RWPE2 (cell line): ENCODE measurements at regions not wholly inside any gene's neighbourhood (a gene's known extent, or its start where the extent isn't known, plus 50 kb on each side); places are given as distances from the start of the nearest gene placed in this dataset.

Source experiments
- ATAC-seq: fragments of 200-7000 bp; cut with Tn5 transposase; 3 replicates; pipeline ENCODE4 v1.9.1; 2021; ENCODE audit warnings: low read depth
- DNase-seq: peaks from one replicate; pipeline ENCODE4 v3.0.0-alpha.2; 2020; ENCODE audit warnings: low spot score
- H3K27ac ChIP-seq: fragments of 450-650 bp; 2 replicates; pipeline ENCODE4 v1.5.1; 2017; ENCODE audit warnings: mild to moderate bottlenecking; ENCODE audit not compliant: poor library complexity, severe bottlenecking
- H3K27me3 ChIP-seq: fragments of 250-450 bp; sonication (Bioruptor Pico); 2 replicates; pipeline ENCODE4 v1.5.1; 2021; ENCODE audit warnings: mild to moderate bottlenecking, moderate library complexity; ENCODE audit not compliant: insufficient read depth, poor library complexity, severe bottlenecking
- H3K36me3 ChIP-seq: fragments of 250-450 bp; sonication (Bioruptor Pico); 2 replicates; pipeline ENCODE4 v1.5.1; 2020; ENCODE audit warnings: low read depth, mild to moderate bottlenecking, moderate library complexity
- H3K4me1 ChIP-seq: fragments of 250-450 bp; sonication (Bioruptor Pico); 2 replicates; pipeline ENCODE4 v1.5.1; 2021; ENCODE audit warnings: mild to moderate bottlenecking, moderate library complexity; ENCODE audit not compliant: insufficient read depth, poor library complexity, severe bottlenecking
- H3K4me3 ChIP-seq: fragments of 250-450 bp; sonication (Bioruptor Pico); 2 replicates; pipeline ENCODE4 v1.5.1; 2021; ENCODE audit warnings: mild to moderate bottlenecking, moderate library complexity; ENCODE audit not compliant: severe bottlenecking
- H3K9me3 ChIP-seq: fragments of 250-450 bp; sonication (Bioruptor Pico); 2 replicates; pipeline ENCODE4 v1.5.1; 2021; ENCODE audit warnings: mild to moderate bottlenecking, moderate library complexity; ENCODE audit not compliant: severe bottlenecking
- CTCF ChIP-seq: fragments of 450-650 bp; IDR thresholded peaks from one replicate; pipeline ENCODE4 v1.5.1; 2017; ENCODE audit warnings: mild to moderate bottlenecking, moderate library complexity; ENCODE audit not compliant: poor library complexity, severe bottlenecking

- ATAC-seq (no peak), DNase-seq (no peak)
- Histone ChIP-seq H3K4me1 (no peaks in the 10 kb centered on the region), H3K4me3 (no peak overlapping the region), H3K27ac (no peak overlapping the region), H3K27me3 (no peaks in the 10 kb centered on the region), H3K9me3 (no peaks in the 10 kb centered on the region), H3K36me3 (no peaks in the 10 kb centered on the region)
- TF ChIP-seq CTCF, result no peak
Observed at GRCh38 chr18:37764541-37765288, 199.1 kb upstream of the CELF4 start.

GRCh38 chr18:37762076-37762621 is 196.6 kb upstream of the CELF4 start:
- DNase-seq, result no peak
- H3K27ac ChIP-seq, result no peak overlapping the region
- TF ChIP-seq CTCF, result no peak
- H3K9me3 ChIP-seq, result no peaks in the 10 kb centered on the region
- H3K4me3 ChIP-seq, result no peak overlapping the region
- no peak for ATAC-seq
- no peaks in the 10 kb centered on the region for H3K36me3 ChIP-seq
- no peaks in the 10 kb centered on the region for H3K4me1 ChIP-seq
- no peaks in the 10 kb centered on the region for H3K27me3 ChIP-seq

GRCh38 chr18:37754141-37754540 is 188.5 kb upstream of the CELF4 start:
- no peak overlapping the region for H3K27ac ChIP-seq
- ATAC-seq, result no peak
- no peak for DNase-seq

GRCh38 chr18:37742436-37742835 is 176.8 kb upstream of the CELF4 start:
- TF ChIP-seq CTCF, result no peak
- DNase-seq (no peak), ATAC-seq (no peak)
- H3K36me3 ChIP-seq, result no peaks in the 10 kb centered on the region
- H3K4me3 ChIP-seq, result no peak overlapping the region
- H3K9me3 ChIP-seq, result no peaks in the 10 kb centered on the region
- no peaks in the 10 kb centered on the region for H3K4me1 ChIP-seq
- no peak overlapping the region for H3K27ac ChIP-seq
- H3K27me3 ChIP-seq, result peaks cover 6% of the 10 kb centered on the region

More at GRCh38 chr18:37754141-37754540, 188.5 kb upstream of the CELF4 start:
- Histone ChIP-seq H3K36me3 (no peaks in the 10 kb centered on the region), H3K4me1 (no peaks in the 10 kb centered on the region), H3K4me3 (no peak overlapping the region), H3K27me3 (no peaks in the 10 kb centered on the region), H3K9me3 (no peaks in the 10 kb centered on the region)
- TF ChIP-seq CTCF, result no peak

DNA sequence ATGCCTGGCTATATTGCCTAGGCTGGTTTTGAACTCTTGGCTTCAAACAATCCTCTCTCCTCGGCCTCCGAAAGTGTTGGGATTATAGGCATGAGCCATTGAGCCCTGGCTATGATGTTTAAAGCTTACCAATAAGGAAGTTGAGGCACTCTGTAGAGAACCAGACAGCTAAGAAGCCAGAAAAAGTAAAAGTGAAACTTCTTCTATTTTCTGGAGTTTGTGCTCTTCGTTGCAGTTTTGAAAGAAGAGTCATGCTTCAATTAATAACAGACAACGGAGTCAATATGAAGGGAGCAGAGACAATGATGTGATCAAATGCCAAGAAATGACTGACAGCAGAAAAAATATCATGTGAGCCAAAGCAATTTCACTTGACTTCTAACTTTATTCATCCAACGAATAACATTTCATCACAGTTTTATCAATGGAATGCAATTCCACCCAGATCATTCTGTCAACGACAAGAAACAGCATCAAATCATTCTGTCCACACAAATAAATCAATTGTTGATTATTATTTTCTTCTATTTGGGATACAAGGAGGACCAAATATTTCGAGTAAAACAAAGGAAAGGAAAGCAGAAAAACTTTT is 175.5 kb upstream of the CELF4 start:
- DNase-seq (no peak), ATAC-seq (no peak)
- peaks cover 6% of the 10 kb centered on the region for H3K27me3 ChIP-seq
- no peak overlapping the region for H3K27ac ChIP-seq
- H3K36me3 ChIP-seq, result no peaks in the 10 kb centered on the region
- H3K4me1 ChIP-seq, result no peaks in the 10 kb centered on the region
- TF ChIP-seq CTCF, result no peak
- H3K9me3 ChIP-seq, result no peaks in the 10 kb centered on the region
- H3K4me3 ChIP-seq, result no peak overlapping the region
